ENCODE measurements at regions not wholly inside any gene's neighbourhood (a gene's known extent, or its start where the extent isn't known, plus 50 kb on each side); places are given as distances from the start of the nearest gene placed in this dataset.
A peak's percentile ranks its signal among the peaks of the same experiment; 100 is the strongest.

- DNase-seq, result no peak
Observed at GRCh38 chr11:119545978-119546915, 123.3 kb upstream of the THY1 start.

- DNase-seq, result no peak
Observed at GRCh38 chr11:119540370-119541125, 117.6 kb upstream of the THY1 start.

- DNase-seq, result no peak
Observed at GRCh38 chr11:119539583-119539982, 116.6 kb upstream of the THY1 start.

GRCh38 chr11:119538753-119539152 lies 115.8 kb upstream of the THY1 start:
- no peak for DNase-seq

- DNase-seq, result no peak
Observed at GRCh38 chr11:119537306-119538253, 114.6 kb upstream of the THY1 start.

- no peak for DNase-seq
Observed at GRCh38 chr11:119536801-119537200, 113.8 kb upstream of the THY1 start.

- peak; percentile 33 for DNase-seq
Observed at GRCh38 chr11:119533921-119534736, 111.2 kb upstream of the THY1 start.

- no peak for DNase-seq
Observed at GRCh38 chr11:119533462-119533861, 110.5 kb upstream of the THY1 start.

- no peak for DNase-seq
Observed at GRCh38 chr11:119532551-119532950, 109.6 kb upstream of the THY1 start.

GRCh38 chr11:119531623-119532022 lies 108.7 kb upstream of the THY1 start:
- no peak for DNase-seq

GRCh38 chr11:119531056-119531455 lies 108.1 kb upstream of the THY1 start:
- DNase-seq, result no peak

- DNase-seq, result no peak
Observed at GRCh38 chr11:119530509-119530908, 107.5 kb upstream of the THY1 start.

- DNase-seq, result no peak
Observed at GRCh38 chr11:119529936-119530335, 107.0 kb upstream of the THY1 start.

- no peak for DNase-seq
Observed at GRCh38 chr11:119529063-119529845, 106.3 kb upstream of the THY1 start.

GRCh38 chr11:119525867-119526196 lies 102.9 kb upstream of the THY1 start:
- DNase-seq, result no peak

- DNase-seq, result no peak
Observed at GRCh38 chr11:119525180-119525866, 102.4 kb upstream of the THY1 start.

- DNase-seq, result no peak
Observed at GRCh38 chr11:119523539-119524157, 100.7 kb upstream of the THY1 start.

- no peak for DNase-seq
Observed at GRCh38 chr11:119522609-119523008, 99.6 kb upstream of the THY1 start.

GRCh38 chr11:119521551-119521950 lies 98.6 kb upstream of the THY1 start:
- no peak for DNase-seq
